ENCODE measurements at regions not wholly inside any gene's neighbourhood (a gene's known extent, or its start where the extent isn't known, plus 50 kb on each side); places are given as distances from the start of the nearest gene placed in this dataset.

DNA sequence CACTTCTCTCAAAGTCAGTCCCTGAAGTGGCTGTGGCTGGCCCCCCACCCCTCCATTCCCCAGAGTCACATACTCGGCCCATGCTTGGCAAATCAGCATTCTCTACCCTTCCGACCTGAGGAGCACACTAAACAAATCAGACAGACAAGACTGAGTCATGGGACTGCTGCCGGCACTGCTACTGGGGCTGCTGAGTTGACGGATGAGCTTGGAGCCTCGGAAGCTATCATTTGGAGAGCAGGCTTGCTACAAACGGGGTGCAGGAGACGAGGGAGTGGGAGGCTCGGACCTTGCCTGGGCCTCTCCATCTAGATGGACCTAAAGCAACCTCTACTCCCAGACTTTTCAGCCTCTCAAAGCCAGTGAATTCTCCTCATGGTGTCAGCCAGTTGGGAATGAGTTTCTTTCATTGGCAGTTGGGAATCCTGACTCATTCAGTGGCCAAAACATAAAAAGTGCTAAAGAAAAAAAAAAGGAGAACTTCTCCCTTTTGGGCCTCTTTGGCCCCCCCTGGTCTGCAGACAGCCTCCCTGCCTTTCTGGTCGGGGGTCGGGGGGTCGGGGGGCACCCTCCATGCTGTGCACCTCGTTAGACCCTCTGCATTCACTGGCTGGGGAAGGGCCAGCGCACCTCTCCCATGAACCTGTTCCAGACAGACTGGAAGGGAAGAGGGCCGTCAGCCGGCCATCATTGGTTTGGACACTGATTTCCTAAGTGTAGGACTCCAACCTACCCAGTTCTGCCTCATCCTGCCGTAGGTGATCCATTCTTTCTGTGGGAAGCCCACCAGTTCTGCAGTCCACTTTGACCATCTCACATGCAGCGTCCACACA lies 52.3 kb upstream of the COL13A1 start:
- TF ChIP-seq CTCF (conservative IDR thresholded peaks at IDR 0.05) (no peak), EZH2 (IDR thresholded peaks at IDR 0.05; ENCODE audit: low read depth) (no peak)

All from PC-9 (cell line).